ENCODE measurements at regions not wholly inside any gene's neighbourhood (a gene's known extent, or its start where the extent isn't known, plus 50 kb on each side); places are given as distances from the start of the nearest gene placed in this dataset.

GRCh38 chr14:80379035-80379434 is 167.7 kb upstream of the DIO2 start:
- no peak for DNase-seq (ENCODE audit: low spot score)

GRCh38 chr14:80378084-80378690 is 166.9 kb upstream of the DIO2 start:
- no peak for DNase-seq (ENCODE audit: low spot score)

- no peak for DNase-seq (ENCODE audit: low spot score)
These were observed 153.5 kb upstream of the DIO2 start for GRCh38 chr14:80364816-80365215.

GRCh38 chr14:80364274-80364673 is 153.0 kb upstream of the DIO2 start:
- DNase-seq (ENCODE audit: low spot score) = peak; percentile 48

GRCh38 chr14:80358112-80358511 is 146.8 kb upstream of the DIO2 start:
- no peak for DNase-seq (ENCODE audit: low spot score)

- no peak for DNase-seq (ENCODE audit: low spot score)
These were observed 145.1 kb upstream of the DIO2 start for GRCh38 chr14:80356413-80356812.

- DNase-seq (ENCODE audit: low spot score) = no peak
These were observed 143.7 kb upstream of the DIO2 start for GRCh38 chr14:80354860-80355581.

GRCh38 chr14:80352471-80352870 is 141.2 kb upstream of the DIO2 start:
- no peak for DNase-seq (ENCODE audit: low spot score)

GRCh38 chr14:80350707-80351106 is 139.4 kb upstream of the DIO2 start:
- DNase-seq (ENCODE audit: low spot score) = no peak

GRCh38 chr14:80346395-80346794 is 135.1 kb upstream of the DIO2 start:
- no peak for DNase-seq (ENCODE audit: low spot score)

- no peak for DNase-seq (ENCODE audit: low spot score)
These were observed 132.9 kb upstream of the DIO2 start for GRCh38 chr14:80344208-80344607.

GRCh38 chr14:80336608-80337106 is 125.4 kb upstream of the DIO2 start:
- no peak for DNase-seq (ENCODE audit: low spot score)

GRCh38 chr14:80325688-80326087 is 114.4 kb upstream of the DIO2 start:
- no peak for DNase-seq (ENCODE audit: low spot score)

GRCh38 chr14:80325112-80325511 is 113.8 kb upstream of the DIO2 start:
- no peak for DNase-seq (ENCODE audit: low spot score)

- DNase-seq (ENCODE audit: low spot score) = no peak
These were observed 113.3 kb upstream of the DIO2 start for GRCh38 chr14:80324649-80325048.

- DNase-seq (ENCODE audit: low spot score) = no peak
These were observed 111.8 kb upstream of the DIO2 start for GRCh38 chr14:80323038-80323665.

GRCh38 chr14:80316441-80316840 is 105.1 kb upstream of the DIO2 start:
- DNase-seq (ENCODE audit: low spot score) = no peak

GRCh38 chr14:80315681-80316080 is 104.4 kb upstream of the DIO2 start:
- DNase-seq (ENCODE audit: low spot score) = no peak

- DNase-seq (ENCODE audit: low spot score) = no peak
These were observed 102.5 kb upstream of the DIO2 start for GRCh38 chr14:80313806-80314205.

GRCh38 chr14:80310938-80311750 is 99.8 kb upstream of the DIO2 start:
- DNase-seq (ENCODE audit: low spot score) = no peak

GRCh38 chr14:80304125-80304766 is 92.9 kb upstream of the DIO2 start:
- DNase-seq (ENCODE audit: low spot score) = no peak

GRCh38 chr14:80300351-80300750 is 89.0 kb upstream of the DIO2 start:
- DNase-seq (ENCODE audit: low spot score) = no peak
